IMR-90 (cell line): ENCODE measurements at regions not wholly inside any gene's neighbourhood (a gene's known extent, or its start where the extent isn't known, plus 50 kb on each side); places are given as distances from the start of the nearest gene placed in this dataset.

Source experiments
- ATAC-seq: fragments of 200-7000 bp; cut with Tn5 transposase; 2 replicates; pipeline ENCODE4 v1.9.1; 2020; ENCODE audit warnings: low read depth, mild to moderate bottlenecking, moderate library complexity
- BruUV-seq: library from RNA; stranded (reverse); fragments of 400-500 nt; replicated peaks from 2 replicates; lab custom pipeline; 2021; lab: Mats Ljungman, UMichigan
- CTCF ChIA-PET: fragments of 300-600 bp; formaldehyde crosslinking; extraction: SDS; loops from one replicate; lab custom pipeline; 2021; ENCODE audit warnings: antibody characterized with exemption; lab: Yijun Ruan, JAX
- POLR2A ChIA-PET: fragments of 300-600 bp; sonication (Branson Sonifier 250); formaldehyde crosslinking; loops from one replicate; lab custom pipeline; 2022; ENCODE audit warnings: antibody characterized with exemption; ENCODE audit not compliant: unreplicated experiment; lab: Charles Lee
- DNase-seq: peaks from one replicate; pipeline ENCODE4 v3.0.0; 2013
- H2AFZ ChIP-seq: replicated peaks from 2 replicates; pipeline ENCODE3; 2013; ENCODE audit warnings: low read length, mild to moderate bottlenecking; ENCODE audit not compliant: poor library complexity
- H2AK5ac ChIP-seq: 2 replicates; pipeline ENCODE4 v1.6.1; 2013; ENCODE audit warnings: low read depth, low read length, inconsistent platforms
- H2AK9ac ChIP-seq: replicated peaks from 2 replicates; pipeline ENCODE3; 2013; ENCODE audit warnings: mild to moderate bottlenecking, low read depth, low read length, moderate library complexity; ENCODE audit not compliant: poor library complexity
- H2BK120ac ChIP-seq: 2 replicates; pipeline ENCODE4 v1.6.1; 2013; ENCODE audit warnings: low read depth, low read length, inconsistent platforms
- H2BK15ac ChIP-seq: 3 replicates; pipeline ENCODE4 v1.6.1; 2013; ENCODE audit warnings: low read depth, low read length, inconsistent platforms
- H2BK20ac ChIP-seq: 2 replicates; pipeline ENCODE4 v1.6.1; 2013; ENCODE audit warnings: low read depth, mild to moderate bottlenecking, inconsistent platforms, low read length, moderate library complexity
- H2BK5ac ChIP-seq: 2 replicates; pipeline ENCODE4 v1.6.1; 2013; ENCODE audit warnings: mild to moderate bottlenecking, low read depth, low read length, inconsistent platforms; ENCODE audit not compliant: poor library complexity, severe bottlenecking
- H3K14ac ChIP-seq: replicated peaks from 2 replicates; pipeline ENCODE4 v1.6.1; 2013; ENCODE audit warnings: low read depth, low read length, inconsistent platforms
- H3K18ac ChIP-seq: 2 replicates; pipeline ENCODE4 v1.6.1; 2013; ENCODE audit warnings: low read depth, low read length, control low read depth
- H3K23ac ChIP-seq: 2 replicates; pipeline ENCODE4 v1.6.1; 2013; ENCODE audit warnings: low read depth, low read length, inconsistent platforms
- H3K27ac ChIP-seq: 2 replicates; pipeline ENCODE4 v1.5.1; 2013; ENCODE audit warnings: mild to moderate bottlenecking, control low read depth, low read length; ENCODE audit not compliant: insufficient read depth
- H3K27me3 ChIP-seq: 2 replicates; pipeline ENCODE4 v1.6.1; 2013; ENCODE audit warnings: low read length; ENCODE audit not compliant: control insufficient read depth, insufficient read depth
- H3K36me3 ChIP-seq: 2 replicates; pipeline ENCODE4 v1.6.1; 2013; ENCODE audit warnings: low read length, mixed read lengths; ENCODE audit not compliant: control insufficient read depth, insufficient read depth
- H3K4ac ChIP-seq: 2 replicates; pipeline ENCODE4 v1.6.1; 2013; ENCODE audit warnings: low read depth, low read length, inconsistent platforms
- H3K4me1 ChIP-seq: 2 replicates; pipeline ENCODE4 v1.6.1; 2013; ENCODE audit warnings: low read length, mixed read lengths; ENCODE audit not compliant: control insufficient read depth, insufficient read depth
- H3K4me2 ChIP-seq: 2 replicates; pipeline ENCODE4 v1.6.1; 2013; ENCODE audit warnings: low read depth, mild to moderate bottlenecking, control low read depth, low read length, moderate library complexity
- H3K4me3 ChIP-seq: 2 replicates; pipeline ENCODE4 v1.5.1; 2013; ENCODE audit warnings: low read depth, mild to moderate bottlenecking, control low read depth, low read length, moderate library complexity; ENCODE audit not compliant: insufficient read depth
- H3K56ac ChIP-seq: 2 replicates; pipeline ENCODE4 v1.6.1; 2013; ENCODE audit warnings: low read length, inconsistent platforms; ENCODE audit not compliant: insufficient read depth; ENCODE audit errors: extremely low read depth
- H3K79me1 ChIP-seq, 2 experiments: 2 replicates each; pipeline ENCODE4 v1.6.1; 2013; ENCODE audit warnings: low read length in 2 of 2, inconsistent platforms in 1 of 2, low read depth in 1 of 2
- H3K9ac ChIP-seq: 2 replicates; pipeline ENCODE4 v1.6.1; 2013; ENCODE audit warnings: low read depth, low read length, control low read depth
- H3K9me1 ChIP-seq: 2 replicates; pipeline ENCODE4 v1.6.1; 2013; ENCODE audit warnings: low read length, inconsistent platforms; ENCODE audit not compliant: insufficient read depth
- H3K9me3 ChIP-seq: 2 replicates; pipeline ENCODE4 v1.6.1; 2013; ENCODE audit warnings: low read length; ENCODE audit not compliant: control insufficient read depth, insufficient read depth
- H4K20me1 ChIP-seq: 2 replicates; pipeline ENCODE4 v1.6.1; 2013; ENCODE audit warnings: low read length, inconsistent platforms; ENCODE audit not compliant: insufficient read depth
- H4K5ac ChIP-seq: 2 replicates; pipeline ENCODE4 v1.6.1; 2013; ENCODE audit warnings: mild to moderate bottlenecking, low read depth, low read length, control low read depth
- H4K8ac ChIP-seq, 2 experiments: 2 replicates each; pipeline ENCODE4 v1.6.1; 2013; ENCODE audit warnings: low read depth in 2 of 2, low read length in 2 of 2, control low read depth in 1 of 2, inconsistent platforms in 1 of 2
- H4K91ac ChIP-seq: 2 replicates; pipeline ENCODE4 v1.6.1; 2013; ENCODE audit warnings: low read depth, low read length, inconsistent platforms; ENCODE audit not compliant: insufficient read depth
- BHLHE40 ChIP-seq: fragments of 150-350 bp; IDR thresholded peaks from 2 replicates; pipeline ENCODE4 v1.6.1; 2016; ENCODE audit warnings: mild to moderate bottlenecking, low read depth, low read length
- CEBPB ChIP-seq: IDR thresholded peaks from 2 replicates; pipeline ENCODE4 v1.6.1; 2012; ENCODE audit warnings: low read depth, low read length, improper control_type of control experiment
- CHD1 ChIP-seq: IDR thresholded peaks from 2 replicates; pipeline ENCODE4 v1.6.1; 2012; ENCODE audit warnings: low read depth, low read length, improper control_type of control experiment
- CTCF ChIP-seq: conservative IDR thresholded peaks from 2 replicates; pipeline ENCODE4 v1.5.1; 2012; ENCODE audit warnings: mild to moderate bottlenecking, low read depth, low read length, improper control_type of control experiment
- ELK1 ChIP-seq: fragments of 150-350 bp; IDR thresholded peaks from 2 replicates; pipeline ENCODE4 v1.6.1; 2016; ENCODE audit warnings: low read depth, mild to moderate bottlenecking, low read length, moderate library complexity, borderline replicate concordance
- FOS ChIP-seq: fragments of 150-350 bp; IDR thresholded peaks from 2 replicates; pipeline ENCODE4 v1.6.1; 2016; ENCODE audit warnings: low read depth, low read length
- MAFK ChIP-seq: IDR thresholded peaks from 2 replicates; pipeline ENCODE4 v1.6.1; 2012; ENCODE audit warnings: low read depth, low read length, improper control_type of control experiment
- MAZ ChIP-seq: IDR thresholded peaks from 2 replicates; pipeline ENCODE4 v1.6.1; 2012; ENCODE audit warnings: low read depth, mild to moderate bottlenecking, low read length, improper control_type of control experiment, moderate library complexity, borderline replicate concordance
- MXI1 ChIP-seq: IDR thresholded peaks from 2 replicates; pipeline ENCODE4 v1.6.1; 2012; ENCODE audit warnings: low read depth, mild to moderate bottlenecking, low read length, moderate library complexity, borderline replicate concordance
- NFE2L2 ChIP-seq: fragments of 150-350 bp; IDR thresholded peaks from 2 replicates; pipeline ENCODE4 v1.6.1; 2016; ENCODE audit warnings: low read depth, mild to moderate bottlenecking, low read length
- POLR2A ChIP-seq: IDR thresholded peaks from 2 replicates; pipeline ENCODE4 v1.6.1; 2012; ENCODE audit warnings: mild to moderate bottlenecking, low read depth, low read length
- RAD21 ChIP-seq: IDR thresholded peaks from 2 replicates; pipeline ENCODE4 v1.6.1; 2012; ENCODE audit warnings: low read length, improper control_type of control experiment
- RCOR1 ChIP-seq: IDR thresholded peaks from 2 replicates; pipeline ENCODE4 v1.6.1; 2012; ENCODE audit warnings: mild to moderate bottlenecking, low read length, improper control_type of control experiment; ENCODE audit not compliant: insufficient replicate concordance
- RFX5 ChIP-seq: IDR thresholded peaks from 2 replicates; pipeline ENCODE4 v1.8.0; 2012; ENCODE audit warnings: low read depth, mild to moderate bottlenecking, low read length, moderate library complexity
- SMC3 ChIP-seq: fragments of 150-350 bp; IDR thresholded peaks from 2 replicates; pipeline ENCODE4 v1.6.1; 2016; ENCODE audit warnings: low read depth, mild to moderate bottlenecking, antibody characterized with exemption, low read length, moderate library complexity
- USF2 ChIP-seq: fragments of 150-350 bp; IDR thresholded peaks from 2 replicates; pipeline ENCODE4 v1.6.1; 2017; ENCODE audit warnings: mild to moderate bottlenecking, antibody characterized with exemption, low read length, low read depth
- WGBS, 2 experiments: methylation state at CpG; one replicate each; pipeline versions ENCODE4 v1.1.5 to v1.1.7; 2013; ENCODE audit warnings: missing lambda C conversion rate in 2 of 2; ENCODE audit not compliant: insufficient read length in 1 of 2; ENCODE audit errors: extremely low coverage in 2 of 2; 5-methylcytosine and 5-hydroxymethylcytosine counted together
- dilution Hi-C: fragments of 300-500 bp; cut with HindIII; formaldehyde crosslinking; loops from one replicate; pipeline ENCODE4 v1.14.3; 2018; ENCODE audit warnings: low sequenced_read_pairs; ENCODE audit not compliant: unreplicated experiment
- in situ Hi-C: fragments of 300-500 bp; cut with MboI; formaldehyde crosslinking; loops from 3 replicates; pipeline ENCODE4 v1.14.3; 2019; ENCODE audit warnings: low sequenced_read_pairs, inconsistent platforms, mixed read lengths
- intact Hi-C: fragments of 100-400 bp; cut with micrococcal nuclease; formaldehyde crosslinking; loops from 2 replicates; pipeline ENCODE4 v1.10.0; 2022

GRCh38 chr3:94609908-94610307, 547.0 kb downstream of the NSUN3 start:
- no peak overlapping the region for H3K23ac ChIP-seq
- no peak overlapping the region for H4K5ac ChIP-seq
- H3K27ac ChIP-seq: no peak overlapping the region
- no peak overlapping the region for H2BK120ac ChIP-seq
- no peak for ATAC-seq
- H4K91ac ChIP-seq: no peak overlapping the region
- H4K20me1 ChIP-seq: no peaks in the 10 kb centered on the region
- no peaks in the 10 kb centered on the region for H3K36me3 ChIP-seq
- 58% methylated on average over 3 of the region's 3 CpGs; no CpG with 5 or more reads in 1 of the 2 experiments for WGBS, 2 experiments
- H2AK5ac ChIP-seq: no peak overlapping the region
- H3K4me2 ChIP-seq: no peak overlapping the region
- H2AFZ ChIP-seq: no peak overlapping the region
- CTCF ChIA-PET: no interaction called here
- no peak overlapping the region for H2BK20ac ChIP-seq
- POLR2A ChIA-PET: no interaction called here
- no peaks in the 10 kb centered on the region for H3K9me3 ChIP-seq
- H3K9ac ChIP-seq: no peak overlapping the region
- no peak overlapping the region for H3K18ac ChIP-seq
- no TSS peak for BruUV-seq
- H3K79me1 ChIP-seq: no peaks in the 10 kb centered on the region
- no peak overlapping the region for H3K4me3 ChIP-seq
- no peak overlapping the region for H2BK15ac ChIP-seq
- no peak overlapping the region for H4K8ac ChIP-seq
- no peak overlapping the region for H3K56ac ChIP-seq
- H3K9me1 ChIP-seq: no peaks in the 10 kb centered on the region
- no peak for DNase-seq
- no peaks in the 10 kb centered on the region for H3K27me3 ChIP-seq
- H2BK5ac ChIP-seq: no peak overlapping the region
- in situ Hi-C loops: no loop called here
- dilution Hi-C loops: no loop called here
- H3K14ac ChIP-seq: no peak overlapping the region
- intact Hi-C loops: no loop called here
- no peak overlapping the region for H3K4ac ChIP-seq
- H3K4me1 ChIP-seq: no peaks in the 10 kb centered on the region
- TF ChIP-seq POLR2A (no peak), CEBPB (no peak), SMC3 (no peak), BHLHE40 (no peak), CTCF (no peak), RFX5 (no peak), CHD1 (no peak), USF2 (no peak), ELK1 (no peak), NFE2L2 (no peak), MAZ (no peak), MAFK (no peak), RCOR1 (no peak), MXI1 (no peak), FOS (no peak), RAD21 (no peak)
- no peak overlapping the region for H2AK9ac ChIP-seq
